Upper lobe of left lung (tissue), 4 donors: ENCODE measurements at regions not wholly inside any gene's neighbourhood (a gene's known extent, or its start where the extent isn't known, plus 50 kb on each side); places are given as distances from the start of the nearest gene placed in this dataset.

ENCODE experiments used
- CTCF ChIP-seq, 6 experiments: fragments of 450-650 bp in 4 of 6; fragments of 200-600 bp in 2 of 6; sonication (generic) in 2 of 6; IDR thresholded peaks; one replicate each; pipeline ENCODE4 v1.5.1; 2016 to 2019; ENCODE audit warnings: antibody characterized with exemption in 6 of 6
- EP300 ChIP-seq, 4 donors: sonication (generic); formaldehyde crosslinking; IDR thresholded peaks; one replicate each; pipeline ENCODE4 v1.5.1; 2017; ENCODE audit warnings: antibody characterized with exemption in 4 of 4, control low read depth in 2 of 4
- POLR2A ChIP-seq, 4 donors: fragments of 450-650 bp; IDR thresholded peaks; one replicate each; pipeline ENCODE4 v1.5.1; 2016 to 2017; ENCODE audit warnings: antibody characterized with exemption in 4 of 4, mild to moderate bottlenecking in 2 of 4
- POLR2AphosphoS5 ChIP-seq, 2 donors: sonication (generic); formaldehyde crosslinking; IDR thresholded peaks; one replicate each; pipeline ENCODE4 v1.5.1; 2017; ENCODE audit warnings: antibody characterized with exemption in 2 of 2

DNA sequence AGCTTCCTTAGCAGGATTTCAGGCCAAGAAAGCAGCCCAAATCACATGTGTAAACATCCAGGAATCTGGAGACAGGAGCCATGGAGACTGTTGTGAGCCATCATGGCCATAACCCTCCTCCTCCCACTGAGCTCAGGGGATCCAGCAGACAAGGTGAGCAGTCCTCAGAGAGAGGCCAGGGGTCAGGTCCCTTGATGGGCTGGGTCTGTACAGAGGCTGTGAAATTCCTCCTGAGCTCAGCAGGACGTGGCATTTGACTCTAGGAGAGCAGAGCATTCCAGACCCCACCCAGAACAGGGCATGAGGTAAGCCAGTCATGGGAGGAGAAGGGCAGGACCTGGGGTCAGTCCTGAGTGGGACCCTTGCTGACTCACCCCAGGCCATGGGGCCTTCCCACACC is 67.0 kb upstream of the ACAN start:
- TF ChIP-seq POLR2A (IDR thresholded peaks at IDR 0.05) (no peak), CTCF (IDR thresholded peaks at IDR 0.05) (no peak), EP300 (IDR thresholded peaks at IDR 0.05) (no peak), POLR2AphosphoS5 (IDR thresholded peaks at IDR 0.05) (no peak)
